Thymus (tissue), 11 donors: ENCODE measurements at regions not wholly inside any gene's neighbourhood (a gene's known extent, or its start where the extent isn't known, plus 50 kb on each side); places are given as distances from the start of the nearest gene placed in this dataset.
"Not testable (repeated sequence)": the region's sequence is repeated elsewhere in the genome, so short reads cannot be mapped to it uniquely, and the experiment has no call there.

Experiments
- DNase-seq, 9 donors: peaks; one replicate each; pipeline ENCODE4 v3.0.0-alpha.2; 2013; ENCODE audit warnings: low spot score in 9 of 9, low read depth in 6 of 9, missing footprints in 1 of 9
- H3K27ac ChIP-seq, 2 donors: one replicate each; pipeline ENCODE4 v1.5.1; 2013; ENCODE audit warnings: control low read depth in 1 of 2, low read depth in 1 of 2, low read length in 1 of 2, mild to moderate bottlenecking in 1 of 2, moderate library complexity in 1 of 2
- H3K27me3 ChIP-seq, 2 donors: one replicate each; pipeline ENCODE4 v1.5.1; 2013; ENCODE audit warnings: low read length in 1 of 2; ENCODE audit not compliant: control insufficient read depth in 2 of 2, insufficient read depth in 1 of 2
- H3K36me3 ChIP-seq, 2 donors: one replicate each; pipeline ENCODE4 v1.5.1; 2013; ENCODE audit warnings: low read length in 1 of 2, mild to moderate bottlenecking in 1 of 2, moderate library complexity in 1 of 2; ENCODE audit not compliant: control insufficient read depth in 2 of 2, insufficient read depth in 2 of 2
- H3K4me1 ChIP-seq, 2 donors: one replicate each; pipeline ENCODE4 v1.5.1; 2013; ENCODE audit warnings: low read length in 2 of 2; ENCODE audit not compliant: control insufficient read depth in 2 of 2, insufficient read depth in 2 of 2
- H3K4me3 ChIP-seq, 2 donors: one replicate each; pipeline ENCODE4 v1.5.1; 2013; ENCODE audit warnings: low read length in 2 of 2, control low read depth in 1 of 2, mild to moderate bottlenecking in 1 of 2
- H3K9me3 ChIP-seq, 2 donors: one replicate each; pipeline ENCODE4 v1.5.1; 2013; ENCODE audit warnings: low read length in 1 of 2, mild to moderate bottlenecking in 1 of 2; ENCODE audit not compliant: control insufficient read depth in 2 of 2, insufficient read depth in 1 of 2
- WGBS: extraction: QIAGEN DNeasy Blood & Tissue Kit; methylation state at CpG from one replicate; pipeline ENCODE4 v1.1.7; 2013; 5-methylcytosine and 5-hydroxymethylcytosine counted together
- donor health status: healthy.

- H3K36me3 ChIP-seq: no peaks in the 10 kb centered on the region
- 92% methylated on average over 5 of the region's 5 CpGs for WGBS
- H3K27me3 ChIP-seq: no peaks in the 10 kb centered on the region
- no peak for DNase-seq
- H3K4me1 ChIP-seq: no peaks in the 10 kb centered on the region
- no peaks in the 10 kb centered on the region for H3K9me3 ChIP-seq
- H3K4me3 ChIP-seq: no peak overlapping the region
- H3K27ac ChIP-seq: no peak overlapping the region
Measured at GRCh38 chr16:17552351-17552750, 81.6 kb upstream of the XYLT1 start.

GRCh38 chr16:17551682-17552081 lies 80.9 kb upstream of the XYLT1 start:
- H3K4me3 ChIP-seq: not testable (repeated sequence)
- 88% methylated on average over 6 of the region's 6 CpGs for WGBS

GRCh38 chr16:17548825-17549224 lies 78.1 kb upstream of the XYLT1 start:
- H3K4me3 ChIP-seq: no peak overlapping the region
- 77% methylated on average over 4 of the region's 4 CpGs for WGBS
- no peaks in the 10 kb centered on the region for H3K4me1 ChIP-seq

More at GRCh38 chr16:17551682-17552081, 80.9 kb upstream of the XYLT1 start:
- DNase-seq, H3K9me3 ChIP-seq, H3K36me3 ChIP-seq, H3K4me1 ChIP-seq, H3K27me3 ChIP-seq, H3K27ac ChIP-seq: not testable (repeated sequence)

GRCh38 chr16:17544785-17545184 lies 74.0 kb upstream of the XYLT1 start:
- DNase-seq: no peak
- Histone ChIP-seq H3K27ac (no peak overlapping the region), H3K4me1 (no peaks in the 10 kb centered on the region), H3K4me3 (no peak overlapping the region), H3K27me3 (no peaks in the 10 kb centered on the region), H3K36me3 (no peaks in the 10 kb centered on the region), H3K9me3 (no peaks in the 10 kb centered on the region)
- 76% methylated on average over 3 of the region's 3 CpGs for WGBS

More at GRCh38 chr16:17548825-17549224, 78.1 kb upstream of the XYLT1 start:
- no peaks in the 10 kb centered on the region for H3K36me3 ChIP-seq
- no peaks in the 10 kb centered on the region for H3K9me3 ChIP-seq
- no peaks in the 10 kb centered on the region for H3K27me3 ChIP-seq
- no peak for DNase-seq
- no peak overlapping the region for H3K27ac ChIP-seq

GRCh38 chr16:17544304-17544703 lies 73.5 kb upstream of the XYLT1 start:
- 98% methylated on average over 2 of the region's 2 CpGs for WGBS
- DNase-seq: no peak
- H3K9me3 ChIP-seq: no peaks in the 10 kb centered on the region
- H3K4me3 ChIP-seq: no peak overlapping the region
- no peak overlapping the region for H3K27ac ChIP-seq
- H3K27me3 ChIP-seq: no peaks in the 10 kb centered on the region
- H3K36me3 ChIP-seq: no peaks in the 10 kb centered on the region
- no peaks in the 10 kb centered on the region for H3K4me1 ChIP-seq

- no peak overlapping the region for H3K4me3 ChIP-seq
- 93% methylated on average over 2 of the region's 2 CpGs for WGBS
- no peaks in the 10 kb centered on the region for H3K27me3 ChIP-seq
- no peaks in the 10 kb centered on the region for H3K36me3 ChIP-seq
- no peaks in the 10 kb centered on the region for H3K9me3 ChIP-seq
- H3K27ac ChIP-seq: no peak overlapping the region
- H3K4me1 ChIP-seq: no peaks in the 10 kb centered on the region
- DNase-seq: no peak
Measured at GRCh38 chr16:17543073-17543472, 72.3 kb upstream of the XYLT1 start.

GRCh38 chr16:17541324-17541723 lies 70.6 kb upstream of the XYLT1 start:
- WGBS: 90% methylated on average over 1 of the region's 1 CpG

GRCh38 chr16:17538927-17539326 lies 68.2 kb upstream of the XYLT1 start:
- no peak for DNase-seq
- H3K4me3 ChIP-seq: no peak overlapping the region
- H3K27ac ChIP-seq: no peak overlapping the region
- no peaks in the 10 kb centered on the region for H3K36me3 ChIP-seq
- no peaks in the 10 kb centered on the region for H3K27me3 ChIP-seq
- no peaks in the 10 kb centered on the region for H3K9me3 ChIP-seq
- H3K4me1 ChIP-seq: no peaks in the 10 kb centered on the region
- WGBS: 95% methylated on average over 11 of the region's 11 CpGs

More at GRCh38 chr16:17541324-17541723, 70.6 kb upstream of the XYLT1 start:
- no peaks in the 10 kb centered on the region for H3K4me1 ChIP-seq
- no peaks in the 10 kb centered on the region for H3K36me3 ChIP-seq
- no peak overlapping the region for H3K4me3 ChIP-seq
- H3K9me3 ChIP-seq: no peaks in the 10 kb centered on the region
- H3K27ac ChIP-seq: no peak overlapping the region
- H3K27me3 ChIP-seq: no peaks in the 10 kb centered on the region
- no peak for DNase-seq

- Histone ChIP-seq H3K27ac (no peak overlapping the region), H3K27me3 (no peaks in the 10 kb centered on the region), H3K36me3 (no peaks in the 10 kb centered on the region), H3K4me1 (peaks cover 0 to 2% of the 10 kb centered on the region in 2 donors), H3K9me3 (no peaks in the 10 kb centered on the region), H3K4me3 (no peak overlapping the region)
- no peak for DNase-seq
- 48% methylated on average over 8 of the region's 8 CpGs for WGBS
Measured at GRCh38 chr16:17532338-17532995, 61.7 kb upstream of the XYLT1 start.
